ENCODE measurements at regions not wholly inside any gene's neighbourhood (a gene's known extent, or its start where the extent isn't known, plus 50 kb on each side); places are given as distances from the start of the nearest gene placed in this dataset.

GRCh38 chr10:129396021-129396722 is 70.9 kb upstream of the MGMT start:
- no peak for DNase-seq

DNA sequence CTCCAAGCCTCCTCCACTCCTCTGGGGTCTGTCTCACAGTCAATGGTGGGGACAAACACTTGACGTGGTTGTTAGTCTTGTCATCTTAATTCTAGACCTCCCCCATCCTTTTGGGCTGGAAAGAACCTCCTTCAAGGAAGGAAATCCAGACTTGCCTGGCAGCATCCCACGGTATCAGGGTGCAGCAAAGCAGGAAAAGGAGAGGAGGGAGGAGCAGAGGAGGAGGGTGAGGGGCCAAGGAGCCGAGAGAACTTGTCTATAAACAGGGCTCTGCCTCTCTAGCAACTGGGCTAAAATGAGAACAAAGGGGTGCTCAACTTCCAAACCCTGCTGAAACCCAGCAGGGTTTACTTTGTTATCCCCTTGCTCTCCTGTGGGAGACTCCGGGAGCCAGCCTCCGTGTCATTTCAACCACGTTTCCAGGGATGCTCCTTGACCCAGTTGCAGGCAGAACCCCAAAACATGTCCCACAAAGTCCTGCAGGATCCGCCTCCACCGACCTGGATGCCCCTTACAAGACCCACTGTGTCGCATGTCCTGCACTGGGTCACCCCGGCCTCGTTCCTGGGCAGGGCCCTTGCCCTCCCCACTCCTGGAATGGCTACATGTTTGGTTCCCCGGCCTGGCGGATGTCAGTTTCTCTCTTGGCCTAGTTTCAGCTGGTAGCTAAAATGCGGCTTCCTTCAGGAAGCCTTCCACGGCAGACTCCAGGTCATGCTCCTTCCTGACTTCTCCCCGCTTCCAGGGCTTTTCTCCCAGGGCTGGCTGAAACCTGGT is 69.7 kb upstream of the MGMT start:
- DNase-seq = no peak

DNA sequence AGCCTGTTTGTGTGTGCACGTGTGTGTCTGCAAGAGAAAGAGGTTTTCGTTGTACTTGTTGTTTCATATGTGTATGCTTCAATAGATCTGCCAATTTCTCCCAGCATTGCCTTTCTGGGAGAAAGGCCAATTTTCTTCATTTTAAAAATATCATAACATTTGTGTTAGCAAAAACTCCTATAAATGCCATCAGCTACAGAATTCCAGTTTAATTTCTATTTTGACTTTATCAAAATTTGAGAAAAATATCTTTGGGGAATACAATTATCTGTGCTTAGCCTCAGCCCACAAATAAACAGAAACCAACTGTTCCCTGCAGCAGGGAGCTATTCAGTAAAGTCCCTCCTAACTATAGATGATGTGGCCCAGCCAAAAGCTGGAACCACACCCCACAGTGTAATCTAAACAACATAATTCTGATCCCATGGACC is 68.3 kb upstream of the MGMT start:
- no peak for DNase-seq

- DNase-seq = no peak
Observed at GRCh38 chr10:129400426-129400825, 66.6 kb upstream of the MGMT start.

DNA sequence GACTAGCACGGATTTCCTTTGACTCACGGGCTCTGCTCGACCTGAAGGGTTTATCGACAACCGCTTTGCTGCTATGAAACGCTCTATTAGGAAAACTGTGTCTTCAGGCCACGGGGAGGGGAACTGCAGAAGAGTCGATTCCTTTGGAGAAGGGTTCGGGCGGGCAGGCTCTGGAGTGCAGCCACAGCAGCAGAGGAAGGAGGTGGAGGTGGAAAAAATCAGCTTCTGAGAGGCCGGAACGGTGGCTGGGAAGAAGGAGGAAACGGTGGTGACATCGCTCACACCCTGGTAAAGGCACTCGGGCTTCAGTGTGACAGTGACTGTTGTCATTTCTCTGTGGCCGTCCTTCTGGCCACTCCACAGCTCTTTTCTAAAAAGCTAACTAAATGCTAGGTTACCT is 64.6 kb upstream of the MGMT start:
- DNase-seq = no peak

DNA sequence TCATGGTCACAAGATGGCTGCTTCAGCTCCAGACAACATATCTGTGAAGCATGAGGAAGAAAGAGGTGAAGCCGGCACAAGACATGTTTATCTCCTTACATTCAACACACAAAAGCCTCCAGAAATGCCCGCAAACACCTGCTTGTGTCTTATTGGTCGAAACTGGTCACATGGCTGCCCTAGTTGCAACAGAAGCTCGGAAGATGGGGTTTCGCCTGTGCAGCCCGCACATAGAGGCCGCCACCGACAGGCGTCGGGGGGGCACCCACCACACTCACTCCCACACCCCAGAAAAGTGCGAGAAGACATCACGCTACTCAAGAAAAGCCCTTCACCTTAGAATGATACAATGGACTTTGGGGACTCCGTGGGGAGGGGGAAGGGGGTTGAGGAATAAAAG is 63.0 kb upstream of the MGMT start:
- DNase-seq = no peak

DNA sequence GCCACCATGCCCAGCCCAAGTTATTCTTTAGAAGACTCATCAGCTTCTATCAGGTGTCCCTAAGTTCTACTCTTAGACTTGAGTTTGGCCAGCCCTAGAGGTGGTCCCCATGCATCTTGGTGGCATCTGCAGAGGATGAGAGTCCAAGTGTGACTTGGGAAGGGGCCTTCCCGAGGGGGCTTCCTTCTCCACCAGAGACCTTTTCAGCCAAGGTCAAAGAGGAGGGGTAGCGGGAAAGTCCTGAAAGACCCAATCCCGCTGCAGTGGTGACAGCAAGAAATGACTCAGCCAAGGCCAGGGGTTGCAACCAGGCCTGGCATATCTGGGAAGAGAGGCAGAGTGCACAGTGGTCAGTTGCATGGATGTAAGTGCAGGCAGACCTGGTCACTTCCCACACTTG is 61.7 kb upstream of the MGMT start:
- DNase-seq = no peak

GRCh38 chr10:129410688-129411392 is 56.2 kb upstream of the MGMT start:
- DNase-seq = no peak

- no peak for DNase-seq
Observed at GRCh38 chr10:129411393-129411705, 55.7 kb upstream of the MGMT start.

GRCh38 chr10:129411772-129412171 is 55.3 kb upstream of the MGMT start:
- DNase-seq = no peak

GRCh38 chr10:129413024-129413423 is 54.0 kb upstream of the MGMT start:
- DNase-seq = no peak

DNA sequence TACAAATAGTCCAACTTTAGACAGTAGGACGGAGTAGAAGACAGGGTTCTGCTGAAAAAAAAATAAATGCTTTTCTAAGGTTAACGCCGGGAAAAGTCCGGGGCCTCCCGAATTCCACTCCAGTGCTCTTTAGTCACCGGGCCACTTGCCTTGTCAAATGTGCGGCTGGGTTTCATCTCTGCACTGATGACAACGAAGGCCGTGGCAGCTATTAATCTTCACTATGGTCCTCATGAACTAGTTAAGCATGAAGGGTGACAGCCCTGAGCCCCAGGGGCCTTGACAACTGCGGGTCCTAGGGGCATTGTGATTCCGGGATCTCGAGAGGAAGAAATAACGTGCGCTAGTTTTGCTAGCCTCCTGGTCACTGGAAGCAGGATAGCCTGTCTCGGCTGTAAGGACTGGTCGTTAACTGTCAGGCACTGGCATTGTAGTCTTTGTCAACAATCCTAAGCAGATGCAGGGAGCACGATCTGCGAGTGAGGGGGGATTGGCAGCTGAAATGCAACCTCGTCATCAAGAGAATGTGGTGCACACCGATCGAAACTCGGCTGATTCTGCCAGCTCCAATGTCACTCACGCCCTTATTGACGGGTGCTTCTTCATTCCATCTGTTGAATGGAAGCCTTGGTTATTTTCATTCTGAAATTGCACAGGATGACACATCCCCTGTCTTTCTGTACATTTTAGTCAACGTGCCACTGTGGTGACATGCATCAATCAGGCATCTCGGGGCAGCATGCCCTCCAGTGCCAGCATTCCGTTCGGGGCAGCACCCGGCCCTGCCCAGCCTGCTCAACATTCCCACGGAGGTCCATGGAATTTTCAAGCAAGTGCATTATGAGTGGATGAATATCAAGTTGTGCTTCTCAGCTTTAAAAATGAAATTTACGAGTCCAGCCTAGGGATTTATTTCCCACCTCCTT is 51.6 kb upstream of the MGMT start:
- DNase-seq = no peak

DNA sequence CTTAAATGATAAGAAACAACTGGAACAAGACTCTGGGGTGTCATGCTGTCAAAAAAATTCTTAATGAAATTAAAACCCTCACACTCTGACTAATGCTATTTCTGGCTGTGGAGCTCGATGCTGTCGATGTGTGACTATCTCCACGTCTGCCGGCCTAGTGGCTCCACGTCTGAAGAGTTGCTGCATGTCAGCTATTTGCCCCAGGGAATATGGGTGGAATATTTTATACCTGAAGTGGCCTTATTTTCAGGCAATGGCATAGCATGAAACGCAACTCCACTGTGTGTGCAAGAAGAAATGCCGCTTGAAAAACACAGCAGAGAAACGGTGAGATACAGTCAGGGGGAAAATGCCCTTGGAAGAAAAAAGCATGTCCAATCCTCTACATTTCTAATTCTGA is 50.9 kb upstream of the MGMT start:
- DNase-seq = no peak

DNA sequence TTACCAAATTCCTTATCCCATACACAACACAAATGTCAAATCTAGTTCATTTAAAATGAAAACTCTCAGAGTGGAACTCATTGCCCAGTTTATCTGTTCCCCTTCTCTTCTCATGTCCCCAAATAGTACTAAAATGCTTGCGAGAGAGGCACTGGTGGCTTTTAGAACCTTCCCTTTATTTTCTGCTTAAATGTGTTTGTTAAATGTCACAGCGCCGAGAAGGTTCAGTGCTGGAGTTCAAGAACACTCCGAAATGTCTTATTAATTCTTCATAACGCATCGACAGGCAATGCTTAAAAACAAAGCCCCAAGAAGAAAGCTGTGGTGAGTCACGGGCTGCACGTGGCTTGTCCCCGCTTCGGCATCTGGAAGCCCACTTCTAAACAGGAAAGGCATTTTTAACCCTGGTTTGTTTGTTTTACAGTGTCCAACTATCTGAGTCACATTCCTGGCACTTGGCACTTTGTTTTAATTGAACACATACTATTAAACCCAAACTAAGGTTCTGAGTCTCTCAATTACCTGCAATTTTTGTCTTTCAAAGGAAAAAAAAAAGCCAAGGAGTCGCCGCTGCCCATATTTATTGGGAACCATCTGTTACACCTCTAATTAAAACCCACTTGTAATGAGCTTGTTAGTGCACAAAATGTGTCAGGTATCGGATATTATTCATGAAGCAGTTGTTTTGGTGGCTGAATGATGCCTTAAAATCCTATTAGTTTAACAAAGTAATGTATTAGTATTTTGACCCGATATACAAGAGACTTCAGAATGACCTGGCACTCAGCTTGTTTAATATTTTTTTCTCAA is 49.9 kb upstream of the MGMT start:
- no peak for DNase-seq

Measured in CD4-positive, alpha-beta T cell treated with Interleukin-4 for 1 hour (primary cell).